HEK293T (cell line): ENCODE measurements at regions not wholly inside any gene's neighbourhood (a gene's known extent, or its start where the extent isn't known, plus 50 kb on each side); places are given as distances from the start of the nearest gene placed in this dataset.

ENCODE experiments used
- CTCF ChIA-PET: fragments of 350-600 bp; formaldehyde crosslinking; extraction: SDS; loops from one replicate; lab custom pipeline; 2021; ENCODE audit warnings: antibody characterized with exemption, inconsistent platforms; lab: Yijun Ruan, JAX
- POLR2A ChIA-PET: fragments of 350-600 bp; formaldehyde crosslinking; extraction: SDS; loops from one replicate; lab custom pipeline; 2020; ENCODE audit warnings: antibody characterized with exemption, inconsistent platforms; lab: Yijun Ruan, JAX
- DNase-seq: peaks from one replicate; pipeline ENCODE4 v3.0.0; 2012; ENCODE audit warnings: mixed read lengths; ENCODE audit errors: extremely low spot score
- ARNT ChIP-seq: fragments of 450-650 bp; IDR thresholded peaks from 2 replicates; pipeline ENCODE4 v1.6.1; 2017; ENCODE audit warnings: mild to moderate bottlenecking
- BHLHE40 ChIP-seq: fragments of 450-650 bp; IDR thresholded peaks from 2 replicates; pipeline ENCODE4 v1.6.1; 2016; ENCODE audit warnings: mild to moderate bottlenecking, moderate library complexity, borderline replicate concordance
- CTBP1 ChIP-seq: fragments of 450-650 bp; IDR thresholded peaks from 2 replicates; pipeline ENCODE4 v1.6.1; 2016; ENCODE audit warnings: borderline replicate concordance
- ELF4 ChIP-seq: fragments of 450-650 bp; IDR thresholded peaks from 2 replicates; pipeline ENCODE4 v1.6.1; 2017; ENCODE audit warnings: antibody characterized with exemption
- FOXA1 ChIP-seq: fragments of 450-650 bp; IDR thresholded peaks from 2 replicates; pipeline ENCODE4 v1.6.1; 2016; ENCODE audit warnings: mild to moderate bottlenecking
- FOXK2 ChIP-seq: fragments of 450-650 bp; IDR thresholded peaks from 2 replicates; pipeline ENCODE4 v1.6.1; 2016; ENCODE audit warnings: mild to moderate bottlenecking
- FOXM1 ChIP-seq: fragments of 450-650 bp; IDR thresholded peaks from 2 replicates; pipeline ENCODE4 v1.6.1; 2017; ENCODE audit warnings: mild to moderate bottlenecking, borderline replicate concordance
- HDGF ChIP-seq: fragments of 450-650 bp; IDR thresholded peaks from 2 replicates; pipeline ENCODE4 v1.6.1; 2017; ENCODE audit warnings: antibody characterized with exemption, borderline replicate concordance
- L3MBTL2 ChIP-seq: fragments of 450-650 bp; conservative IDR thresholded peaks from 2 replicates; pipeline ENCODE4 v1.6.1; 2016; ENCODE audit warnings: mild to moderate bottlenecking
- LEF1 ChIP-seq: fragments of 450-650 bp; IDR thresholded peaks from 2 replicates; pipeline ENCODE4 v1.6.1; 2017; ENCODE audit warnings: mild to moderate bottlenecking, borderline replicate concordance
- NFRKB ChIP-seq: fragments of 450-650 bp; IDR thresholded peaks from 2 replicates; pipeline ENCODE4 v1.6.1; 2016; ENCODE audit warnings: mild to moderate bottlenecking, moderate library complexity
- PKNOX1 ChIP-seq: fragments of 450-650 bp; IDR thresholded peaks from 2 replicates; pipeline ENCODE4 v1.6.1; 2016
- SP1 ChIP-seq: fragments of 450-650 bp; IDR thresholded peaks from 2 replicates; pipeline ENCODE4 v1.6.1; 2017
- SUZ12 ChIP-seq: fragments of 450-650 bp; IDR thresholded peaks from 2 replicates; pipeline ENCODE4 v1.6.1; 2016; ENCODE audit warnings: mild to moderate bottlenecking
- TARDBP ChIP-seq: fragments of 450-650 bp; IDR thresholded peaks from 2 replicates; pipeline ENCODE4 v1.6.1; 2016
- ZNF384 ChIP-seq: fragments of 450-650 bp; IDR thresholded peaks from 2 replicates; pipeline ENCODE4 v1.6.1; 2016

- DNase-seq = no peak
- CTCF ChIA-PET = no interaction called here
- POLR2A ChIA-PET = no interaction called here
- no peak for TF ChIP-seq FOXA1
- TF ChIP-seq LEF1 = no peak
- no peak for TF ChIP-seq BHLHE40
- no peak for TF ChIP-seq ELF4
Measured at GRCh38 chr5:2187156-2187555, 304.4 kb upstream of the IRX4 start.

GRCh38 chr5:2186472-2187015 lies 303.8 kb upstream of the IRX4 start:
- POLR2A ChIA-PET = no interaction called here
- CTCF ChIA-PET = no interaction called here
- TF ChIP-seq LEF1 = no peak
- TF ChIP-seq NFRKB = no peak
- no peak for TF ChIP-seq FOXM1
- no peak for TF ChIP-seq HDGF
- TF ChIP-seq PKNOX1 = no peak
- TF ChIP-seq ELF4 = no peak
- TF ChIP-seq BHLHE40 = no peak
- no peak for TF ChIP-seq L3MBTL2
- no peak for TF ChIP-seq ZNF384
- TF ChIP-seq TARDBP = no peak
- TF ChIP-seq ARNT = no peak
- no peak for TF ChIP-seq SP1
- DNase-seq = no peak

DNA sequence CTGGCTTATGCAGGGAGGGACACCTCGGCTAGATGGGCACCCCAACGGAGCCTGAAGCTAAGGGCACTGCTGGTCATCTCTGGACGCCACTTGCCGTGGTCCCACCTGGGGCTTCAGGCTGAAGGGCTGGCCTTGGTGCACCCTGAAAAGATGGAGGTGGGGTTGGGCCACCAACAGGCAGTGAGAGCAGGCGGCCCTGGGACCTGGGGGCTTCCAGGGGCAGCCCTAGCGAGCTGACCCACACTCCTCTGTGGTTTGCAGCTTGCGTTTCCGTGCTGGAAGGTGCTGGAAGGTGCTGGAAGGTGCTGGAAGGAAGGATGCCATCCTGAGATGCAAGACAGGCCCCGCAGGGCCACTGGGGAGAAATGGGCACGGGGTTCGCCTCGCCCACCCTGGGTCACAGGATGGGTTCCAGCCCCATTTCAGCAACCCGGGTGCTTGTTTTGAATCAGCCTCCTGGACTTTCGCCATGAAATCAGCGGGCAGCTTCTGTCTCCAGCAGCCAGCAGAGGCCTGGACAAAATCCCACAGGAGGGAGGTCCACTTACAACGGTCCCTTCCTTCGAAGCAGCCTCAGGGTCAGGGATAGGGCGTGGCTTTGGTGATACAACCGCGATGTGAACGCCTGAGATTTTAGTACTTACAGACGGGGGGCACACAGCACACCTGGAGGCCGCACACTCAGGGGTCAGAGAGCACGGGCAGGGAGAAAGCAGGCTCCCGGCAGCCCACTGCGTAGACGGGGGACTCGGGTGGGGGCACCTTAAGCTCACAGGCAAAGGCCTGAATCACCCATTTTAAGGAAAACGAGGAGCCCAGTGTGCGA lies 303.1 kb upstream of the IRX4 start:
- no peak for TF ChIP-seq BHLHE40
- TF ChIP-seq FOXM1 = no peak
- TF ChIP-seq NFRKB = no peak
- TF ChIP-seq TARDBP = no peak
- TF ChIP-seq ZNF384 = no peak
- TF ChIP-seq FOXA1 = no peak
- no peak for TF ChIP-seq FOXK2
- TF ChIP-seq SP1 = no peak
- TF ChIP-seq PKNOX1 = no peak
- TF ChIP-seq L3MBTL2 = no peak
- POLR2A ChIA-PET = no interaction called here
- no peak for DNase-seq
- CTCF ChIA-PET = no interaction called here

- POLR2A ChIA-PET = no interaction called here
- DNase-seq = no peak
- TF ChIP-seq FOXK2 (no peak), SP1 (no peak), FOXA1 (no peak)
- CTCF ChIA-PET = no interaction called here
Measured at GRCh38 chr5:2184563-2185540, 302.1 kb upstream of the IRX4 start.

DNA sequence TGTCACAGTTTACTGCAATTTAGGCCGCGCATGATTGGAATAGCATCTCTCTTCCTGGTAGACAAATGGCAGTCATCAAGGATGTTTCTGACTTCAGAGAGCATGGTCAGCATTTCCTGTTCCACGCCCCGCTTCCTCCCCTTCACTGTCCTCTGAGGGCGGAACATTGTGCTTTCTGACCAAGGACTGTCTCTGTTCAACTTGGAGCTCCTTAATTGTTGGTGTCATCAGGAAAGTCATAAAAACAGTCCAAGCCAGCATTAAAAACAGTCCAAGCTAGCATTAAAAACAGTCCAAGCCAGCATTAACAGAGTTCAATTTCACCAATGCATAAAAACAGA lies 301.3 kb upstream of the IRX4 start:
- POLR2A ChIA-PET = no interaction called here
- no peak for DNase-seq
- TF ChIP-seq LEF1 (no peak), SP1 (no peak), CTBP1 (no peak), FOXA1 (no peak), PKNOX1 (no peak), ZNF384 (no peak), HDGF (no peak), SUZ12 (no peak), ARNT (no peak), BHLHE40 (no peak)
- CTCF ChIA-PET = no interaction called here

DNA sequence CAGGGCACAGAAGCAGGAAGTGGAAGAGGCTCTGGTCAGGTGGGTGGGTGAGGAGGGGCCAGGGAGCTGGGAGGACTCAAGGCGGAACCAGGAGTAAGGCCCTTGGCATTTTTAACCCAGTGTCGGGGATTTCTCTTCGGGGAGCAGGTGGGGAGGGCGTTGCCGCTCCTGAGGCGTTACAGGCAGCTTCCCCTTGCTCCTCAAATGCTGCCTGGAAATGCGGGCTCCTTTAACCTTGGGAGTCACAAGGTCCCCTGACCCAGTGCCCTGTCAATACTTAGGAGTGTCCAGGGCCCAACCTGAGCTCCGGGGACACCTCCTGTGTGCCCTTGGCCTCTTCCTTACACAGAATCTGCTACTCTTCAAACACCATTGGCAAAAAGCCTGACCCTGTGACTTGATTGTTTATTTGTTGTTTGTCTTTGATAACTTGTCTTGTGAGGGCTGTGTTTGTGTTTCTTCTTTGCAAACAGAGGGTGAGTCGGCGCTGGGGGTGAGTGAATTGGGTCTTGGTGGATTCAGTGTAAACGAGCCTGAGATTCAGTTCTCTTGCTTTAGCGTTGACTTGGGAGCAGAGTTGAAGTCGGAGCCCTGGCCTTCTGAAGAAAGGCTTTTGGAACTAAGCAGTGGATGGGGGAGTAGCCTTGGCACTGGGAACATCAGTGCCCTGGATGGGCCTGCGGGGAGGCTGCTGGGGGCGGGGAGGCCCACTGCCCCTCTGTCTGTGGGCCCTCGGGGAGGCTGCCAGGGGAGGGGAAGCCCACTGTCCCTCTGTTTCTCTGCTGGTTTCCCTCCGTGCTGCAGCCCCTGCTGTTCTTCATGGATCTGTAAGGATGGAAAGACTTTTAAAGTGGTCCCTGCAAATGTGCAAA lies 300.7 kb upstream of the IRX4 start:
- no peak for DNase-seq
- TF ChIP-seq SP1 (no peak), CTBP1 (no peak)
- CTCF ChIA-PET = no interaction called here
- POLR2A ChIA-PET = no interaction called here
